Activated CD4-positive, alpha-beta T cell treated with anti-CD3 and anti-CD28 coated beads, Interleukin-2, amount 10 ng/mL, durations not matched to agents 24 days and 14 days (primary cell): ENCODE measurements at regions not wholly inside any gene's neighbourhood (a gene's known extent, or its start where the extent isn't known, plus 50 kb on each side); places are given as distances from the start of the nearest gene placed in this dataset.
"Not testable (repeated sequence)": the region's sequence is repeated elsewhere in the genome, so short reads cannot be mapped to it uniquely, and the experiment has no call there.

ENCODE experiments used
- DNase-seq: peaks from one replicate; pipeline ENCODE4 v3.0.0; 2022
- H3K27ac Mint-ChIP-seq: one replicate; pipeline ENCODE4 v1.8.0; 2022; ENCODE audit warnings: mild to moderate bottlenecking, mixed read lengths
- H3K27me3 Mint-ChIP-seq: one replicate; pipeline ENCODE4 v1.8.0; 2022; ENCODE audit warnings: mixed read lengths
- H3K36me3 Mint-ChIP-seq: one replicate; pipeline ENCODE4 v1.8.0; 2022; ENCODE audit warnings: low read depth, mild to moderate bottlenecking, mixed read lengths
- H3K4me1 Mint-ChIP-seq: one replicate; pipeline ENCODE4 v1.8.0; 2021; ENCODE audit warnings: mixed read lengths
- H3K4me3 Mint-ChIP-seq: one replicate; pipeline ENCODE4 v1.8.0; 2022; ENCODE audit warnings: mild to moderate bottlenecking, moderate library complexity, mixed read lengths
- H3K9me3 Mint-ChIP-seq: one replicate; pipeline ENCODE4 v1.8.0; 2021; ENCODE audit warnings: mixed read lengths
- intact Hi-C: fragments of 100-400 bp; cut with micrococcal nuclease; formaldehyde crosslinking; loops from one replicate; pipeline ENCODE4 v1.15.1; 2023

- Mint-ChIP-seq H3K9me3 (peaks cover 6% of the 10 kb centered on the region), H3K4me3 (no peak overlapping the region), H3K27ac (no peak overlapping the region), H3K36me3 (no peaks in the 10 kb centered on the region), H3K27me3 (peaks cover 4% of the 10 kb centered on the region), H3K4me1 (no peaks in the 10 kb centered on the region)
- no peak for DNase-seq
- intact Hi-C loops: no loop called here
Measured at GRCh38 chr4:123649645-123650391, 253.2 kb downstream of the SPRY1 start.

- intact Hi-C loops: no loop called here
- Mint-ChIP-seq H3K36me3 (peaks cover 2% of the 10 kb centered on the region), H3K4me1 (no peaks in the 10 kb centered on the region), H3K4me3 (no peak overlapping the region), H3K9me3 (peaks cover 6% of the 10 kb centered on the region), H3K27me3 (peaks cover 4% of the 10 kb centered on the region), H3K27ac (no peak overlapping the region)
- no peak for DNase-seq
Measured at GRCh38 chr4:123651066-123651465, 254.5 kb downstream of the SPRY1 start.

- H3K4me3 Mint-ChIP-seq: no peak overlapping the region
- no peak for DNase-seq
- H3K4me1 Mint-ChIP-seq: no peaks in the 10 kb centered on the region
- peaks cover 4% of the 10 kb centered on the region for H3K27me3 Mint-ChIP-seq
- peaks cover 2% of the 10 kb centered on the region for H3K36me3 Mint-ChIP-seq
- peaks cover 6% of the 10 kb centered on the region for H3K9me3 Mint-ChIP-seq
- no peak overlapping the region for H3K27ac Mint-ChIP-seq
- intact Hi-C loops: no loop called here
Measured at GRCh38 chr4:123651536-123652180, 255.1 kb downstream of the SPRY1 start.

- Mint-ChIP-seq H3K4me3 (no peak overlapping the region), H3K27ac (no peak overlapping the region), H3K36me3 (peaks cover 7% of the 10 kb centered on the region), H3K4me1 (peaks cover 2% of the 10 kb centered on the region), H3K27me3 (peaks cover 2% of the 10 kb centered on the region), H3K9me3 (peaks cover 12% of the 10 kb centered on the region)
- intact Hi-C loops: no loop called here
- no peak for DNase-seq
Measured at GRCh38 chr4:123652476-123652875, 255.9 kb downstream of the SPRY1 start.

GRCh38 chr4:123653236-123653635, 256.6 kb downstream of the SPRY1 start:
- H3K27me3 Mint-ChIP-seq: peaks cover 2% of the 10 kb centered on the region
- H3K36me3 Mint-ChIP-seq: peaks cover 8% of the 10 kb centered on the region
- intact Hi-C loops: no loop called here
- H3K9me3 Mint-ChIP-seq: peaks cover 12% of the 10 kb centered on the region
- no peak for DNase-seq
- no peak overlapping the region for H3K4me3 Mint-ChIP-seq
- peaks cover 6% of the 10 kb centered on the region for H3K4me1 Mint-ChIP-seq
- H3K27ac Mint-ChIP-seq: no peak overlapping the region

GRCh38 chr4:123656746-123657294, 260.2 kb downstream of the SPRY1 start:
- peaks cover 10% of the 10 kb centered on the region for H3K4me1 Mint-ChIP-seq
- H3K4me3 Mint-ChIP-seq, intact Hi-C loops, DNase-seq, H3K27ac Mint-ChIP-seq, H3K27me3 Mint-ChIP-seq, H3K36me3 Mint-ChIP-seq: not testable (repeated sequence)
- H3K9me3 Mint-ChIP-seq: peaks cover 12% of the 10 kb centered on the region

GRCh38 chr4:123657606-123658005, 261.0 kb downstream of the SPRY1 start:
- Mint-ChIP-seq H3K4me1 (peaks cover 10% of the 10 kb centered on the region), H3K27me3 (peaks cover 10% of the 10 kb centered on the region), H3K9me3 (peaks cover 12% of the 10 kb centered on the region)
- H3K4me3 Mint-ChIP-seq, intact Hi-C loops, H3K27ac Mint-ChIP-seq, H3K36me3 Mint-ChIP-seq, DNase-seq: not testable (repeated sequence)

- peaks cover 8% of the 10 kb centered on the region for H3K36me3 Mint-ChIP-seq
- no peak overlapping the region for H3K4me3 Mint-ChIP-seq
- peaks cover 18% of the 10 kb centered on the region for H3K27me3 Mint-ChIP-seq
- no peak for DNase-seq
- intact Hi-C loops: loop anchor here (1.0 kb wide), 1 partner anchor 268 kb away; no protein-coding TSS in a partner anchor
- H3K9me3 Mint-ChIP-seq: peaks cover 11% of the 10 kb centered on the region
- H3K27ac Mint-ChIP-seq: no peak overlapping the region
- peaks cover 10% of the 10 kb centered on the region for H3K4me1 Mint-ChIP-seq
Measured at GRCh38 chr4:123659262-123659661, 262.7 kb downstream of the SPRY1 start.

GRCh38 chr4:123659730-123660129, 263.1 kb downstream of the SPRY1 start:
- intact Hi-C loops: loop anchor here (1.0 to 2.0 kb wide), 4 partner anchors 95 to 557 kb away; no protein-coding TSS in a partner anchor
- DNase-seq: no peak
- H3K4me3 Mint-ChIP-seq: no peak overlapping the region

GRCh38 chr4:123661080-123661737, 264.6 kb downstream of the SPRY1 start:
- no peak for DNase-seq
- Mint-ChIP-seq H3K9me3 (peaks cover 10% of the 10 kb centered on the region), H3K36me3 (peaks cover 6% of the 10 kb centered on the region), H3K27me3 (peaks cover 27% of the 10 kb centered on the region), H3K27ac (no peak overlapping the region), H3K4me1 (peaks cover 10% of the 10 kb centered on the region), H3K4me3 (no peak overlapping the region)
- intact Hi-C loops: loop anchor here (2.0 kb wide), 3 partner anchors 96 to 558 kb away; no protein-coding TSS in a partner anchor

More at GRCh38 chr4:123659730-123660129, 263.1 kb downstream of the SPRY1 start:
- Mint-ChIP-seq H3K27me3 (peaks cover 18% of the 10 kb centered on the region), H3K4me1 (peaks cover 10% of the 10 kb centered on the region), H3K9me3 (peaks cover 6% of the 10 kb centered on the region), H3K36me3 (peaks cover 8% of the 10 kb centered on the region), H3K27ac (no peak overlapping the region)

- peaks cover 43% of the 10 kb centered on the region for H3K27me3 Mint-ChIP-seq
- H3K27ac Mint-ChIP-seq: no peak overlapping the region
- DNase-seq: no peak
- H3K9me3 Mint-ChIP-seq: peaks cover 9% of the 10 kb centered on the region
- peaks cover 5% of the 10 kb centered on the region for H3K4me1 Mint-ChIP-seq
- H3K36me3 Mint-ChIP-seq: no peaks in the 10 kb centered on the region
- no peak overlapping the region for H3K4me3 Mint-ChIP-seq
- intact Hi-C loops: no loop called here
Measured at GRCh38 chr4:123662827-123663226, 266.2 kb downstream of the SPRY1 start.

- DNase-seq: no peak
- intact Hi-C loops: no loop called here
- H3K27ac Mint-ChIP-seq: no peak overlapping the region
- H3K27me3 Mint-ChIP-seq: peaks cover 57% of the 10 kb centered on the region
- H3K36me3 Mint-ChIP-seq: peaks cover 5% of the 10 kb centered on the region
- no peak overlapping the region for H3K4me3 Mint-ChIP-seq
- peaks cover 14% of the 10 kb centered on the region for H3K9me3 Mint-ChIP-seq
- peaks cover 4% of the 10 kb centered on the region for H3K4me1 Mint-ChIP-seq
Measured at GRCh38 chr4:123666486-123666885, 269.9 kb downstream of the SPRY1 start.

GRCh38 chr4:123667496-123667895, 270.9 kb downstream of the SPRY1 start:
- Mint-ChIP-seq H3K9me3 (peaks cover 14% of the 10 kb centered on the region), H3K27me3 (peaks cover 57% of the 10 kb centered on the region), H3K4me3 (no peak overlapping the region), H3K27ac (no peak overlapping the region), H3K36me3 (peaks cover 5% of the 10 kb centered on the region), H3K4me1 (peaks cover 10% of the 10 kb centered on the region)
- DNase-seq: no peak
- intact Hi-C loops: no loop called here

- H3K4me1 Mint-ChIP-seq: peaks cover 12% of the 10 kb centered on the region
- no peak for DNase-seq
- no peak overlapping the region for H3K27ac Mint-ChIP-seq
- intact Hi-C loops: no loop called here
- peaks cover 57% of the 10 kb centered on the region for H3K27me3 Mint-ChIP-seq
- H3K4me3 Mint-ChIP-seq: no peak overlapping the region
- H3K9me3 Mint-ChIP-seq: peaks cover 14% of the 10 kb centered on the region
- H3K36me3 Mint-ChIP-seq: peaks cover 5% of the 10 kb centered on the region
Measured at GRCh38 chr4:123667991-123668390, 271.4 kb downstream of the SPRY1 start.
